ENCODE measurements at regions not wholly inside any gene's neighbourhood (a gene's known extent, or its start where the extent isn't known, plus 50 kb on each side); places are given as distances from the start of the nearest gene placed in this dataset.

GRCh38 chr11:23564370-23564769 is 704.1 kb upstream of the CCDC179 start:
- Histone ChIP-seq H3K36me3 (replicated peaks; ENCODE audit: control insufficient read depth, insufficient read depth, low read length) (no peaks in the 10 kb centered on the region), H3K4me3 (ENCODE audit: insufficient read depth, low read depth, low read length) (no peak overlapping the region), H3K27me3 (ENCODE audit: control insufficient read depth, insufficient read depth, low read length) (no peaks in the 10 kb centered on the region)
- no peak for DNase-seq

- DNase-seq, result no peak
- H3K36me3 ChIP-seq (replicated peaks; ENCODE audit: control insufficient read depth, insufficient read depth, low read length), result no peaks in the 10 kb centered on the region
- H3K27me3 ChIP-seq (ENCODE audit: control insufficient read depth, insufficient read depth, low read length), result no peaks in the 10 kb centered on the region
- H3K4me3 ChIP-seq (ENCODE audit: insufficient read depth, low read depth, low read length), result no peak overlapping the region
Measured at GRCh38 chr11:23569134-23569533, 708.9 kb upstream of the CCDC179 start.

- no peak for DNase-seq
- H3K36me3 ChIP-seq (replicated peaks; ENCODE audit: control insufficient read depth, insufficient read depth, low read length), result no peaks in the 10 kb centered on the region
Measured at GRCh38 chr11:23569547-23569946, 709.3 kb upstream of the CCDC179 start.

GRCh38 chr11:23570828-23571227 is 710.6 kb upstream of the CCDC179 start:
- DNase-seq, result no peak
- Histone ChIP-seq H3K27me3 (ENCODE audit: control insufficient read depth, insufficient read depth, low read length) (no peaks in the 10 kb centered on the region), H3K36me3 (replicated peaks; ENCODE audit: control insufficient read depth, insufficient read depth, low read length) (no peaks in the 10 kb centered on the region), H3K4me3 (ENCODE audit: insufficient read depth, low read depth, low read length) (no peak overlapping the region)

More at GRCh38 chr11:23569547-23569946, 709.3 kb upstream of the CCDC179 start:
- H3K4me3 ChIP-seq (ENCODE audit: insufficient read depth, low read depth, low read length), result no peak overlapping the region
- H3K27me3 ChIP-seq (ENCODE audit: control insufficient read depth, insufficient read depth, low read length), result no peaks in the 10 kb centered on the region

GRCh38 chr11:23573429-23573828 is 713.2 kb upstream of the CCDC179 start:
- Histone ChIP-seq H3K4me3 (ENCODE audit: insufficient read depth, low read depth, low read length) (no peak overlapping the region), H3K36me3 (replicated peaks; ENCODE audit: control insufficient read depth, insufficient read depth, low read length) (no peaks in the 10 kb centered on the region), H3K27me3 (ENCODE audit: control insufficient read depth, insufficient read depth, low read length) (no peaks in the 10 kb centered on the region)
- no peak for DNase-seq

GRCh38 chr11:23574149-23574548 is 713.9 kb upstream of the CCDC179 start:
- Histone ChIP-seq H3K27me3 (ENCODE audit: control insufficient read depth, insufficient read depth, low read length) (no peaks in the 10 kb centered on the region), H3K4me3 (ENCODE audit: insufficient read depth, low read depth, low read length) (no peak overlapping the region), H3K36me3 (replicated peaks; ENCODE audit: control insufficient read depth, insufficient read depth, low read length) (no peaks in the 10 kb centered on the region)
- DNase-seq, result no peak

GRCh38 chr11:23577296-23577695 is 717.0 kb upstream of the CCDC179 start:
- DNase-seq, result no peak
- Histone ChIP-seq H3K36me3 (replicated peaks; ENCODE audit: control insufficient read depth, insufficient read depth, low read length) (no peaks in the 10 kb centered on the region), H3K4me3 (ENCODE audit: insufficient read depth, low read depth, low read length) (no peak overlapping the region), H3K27me3 (ENCODE audit: control insufficient read depth, insufficient read depth, low read length) (no peaks in the 10 kb centered on the region)

GRCh38 chr11:23585416-23586104 is 725.3 kb upstream of the CCDC179 start:
- DNase-seq, result no peak
- Histone ChIP-seq H3K27me3 (ENCODE audit: control insufficient read depth, insufficient read depth, low read length) (no peaks in the 10 kb centered on the region), H3K4me3 (ENCODE audit: insufficient read depth, low read depth, low read length) (no peak overlapping the region), H3K36me3 (replicated peaks; ENCODE audit: control insufficient read depth, insufficient read depth, low read length) (no peaks in the 10 kb centered on the region)

- DNase-seq, result no peak
- Histone ChIP-seq H3K36me3 (replicated peaks; ENCODE audit: control insufficient read depth, insufficient read depth, low read length) (no peaks in the 10 kb centered on the region), H3K4me3 (ENCODE audit: insufficient read depth, low read depth, low read length) (no peak overlapping the region), H3K27me3 (ENCODE audit: control insufficient read depth, insufficient read depth, low read length) (no peaks in the 10 kb centered on the region)
Measured at GRCh38 chr11:23586173-23586572, 725.9 kb upstream of the CCDC179 start.

GRCh38 chr11:23590596-23591308 is 730.5 kb upstream of the CCDC179 start:
- Histone ChIP-seq H3K27me3 (ENCODE audit: control insufficient read depth, insufficient read depth, low read length) (no peaks in the 10 kb centered on the region), H3K4me3 (ENCODE audit: insufficient read depth, low read depth, low read length) (no peak overlapping the region), H3K36me3 (replicated peaks; ENCODE audit: control insufficient read depth, insufficient read depth, low read length) (no peaks in the 10 kb centered on the region)
- no peak for DNase-seq

- Histone ChIP-seq H3K27me3 (ENCODE audit: control insufficient read depth, insufficient read depth, low read length) (no peaks in the 10 kb centered on the region), H3K36me3 (replicated peaks; ENCODE audit: control insufficient read depth, insufficient read depth, low read length) (no peaks in the 10 kb centered on the region), H3K4me3 (ENCODE audit: insufficient read depth, low read depth, low read length) (no peak overlapping the region)
- DNase-seq, result no peak
Measured at GRCh38 chr11:23594755-23595154, 734.5 kb upstream of the CCDC179 start.

GRCh38 chr11:23604966-23605365 is 744.7 kb upstream of the CCDC179 start:
- no peaks in the 10 kb centered on the region for H3K27me3 ChIP-seq (ENCODE audit: control insufficient read depth, insufficient read depth, low read length)
- H3K36me3 ChIP-seq (replicated peaks; ENCODE audit: control insufficient read depth, insufficient read depth, low read length), result no peaks in the 10 kb centered on the region
- no peak for DNase-seq
- H3K4me3 ChIP-seq (ENCODE audit: insufficient read depth, low read depth, low read length), result no peak overlapping the region

GRCh38 chr11:23606191-23606590 is 745.9 kb upstream of the CCDC179 start:
- H3K27me3 ChIP-seq (ENCODE audit: control insufficient read depth, insufficient read depth, low read length), result no peaks in the 10 kb centered on the region
- no peak for DNase-seq
- H3K36me3 ChIP-seq (replicated peaks; ENCODE audit: control insufficient read depth, insufficient read depth, low read length), result no peaks in the 10 kb centered on the region
- H3K4me3 ChIP-seq (ENCODE audit: insufficient read depth, low read depth, low read length), result no peak overlapping the region

- Histone ChIP-seq H3K4me3 (ENCODE audit: insufficient read depth, low read depth, low read length) (no peak overlapping the region), H3K36me3 (replicated peaks; ENCODE audit: control insufficient read depth, insufficient read depth, low read length) (no peaks in the 10 kb centered on the region), H3K27me3 (ENCODE audit: control insufficient read depth, insufficient read depth, low read length) (no peaks in the 10 kb centered on the region)
- no peak for DNase-seq
Measured at GRCh38 chr11:23611726-23612125, 751.5 kb upstream of the CCDC179 start.

- Histone ChIP-seq H3K27me3 (ENCODE audit: control insufficient read depth, insufficient read depth, low read length) (no peaks in the 10 kb centered on the region), H3K36me3 (replicated peaks; ENCODE audit: control insufficient read depth, insufficient read depth, low read length) (no peaks in the 10 kb centered on the region), H3K4me3 (ENCODE audit: insufficient read depth, low read depth, low read length) (no peak overlapping the region)
- no peak for DNase-seq
Measured at GRCh38 chr11:23620617-23621016, 760.3 kb upstream of the CCDC179 start.

All from H7 (cell line).